Endothelial cell of umbilical vein (primary cell): ENCODE measurements at regions not wholly inside any gene's neighbourhood (a gene's known extent, or its start where the extent isn't known, plus 50 kb on each side); places are given as distances from the start of the nearest gene placed in this dataset.

ENCODE experiments used
- BruUV-seq: library from RNA; stranded (reverse); fragments of 400-500 nt; replicated peaks from 2 replicates; lab custom pipeline; 2021; lab: Mats Ljungman, UMichigan
- CTCF ChIA-PET: fragments of 300-600, 350-600 bp; sonication (Branson Sonifier 250); formaldehyde crosslinking; loops from one replicate; lab custom pipeline; 2021; ENCODE audit warnings: antibody characterized with exemption, inconsistent platforms; lab: Charles Lee
- POLR2A ChIA-PET: fragments of 300-600, 350-600 bp; sonication (Branson Sonifier 250); formaldehyde crosslinking; loops from one replicate; lab custom pipeline; 2021; ENCODE audit warnings: antibody characterized with exemption, inconsistent platforms; lab: Charles Lee
- DNase-seq: peaks from one replicate; pipeline ENCODE4 v3.0.0-alpha.2; 2011; ENCODE audit warnings: low read depth, low spot score
- FAIRE-seq: peaks from 2 replicates; lab custom pipeline; 2011; peaks lifted over from hg19 to GRCh38; lab: Jason Lieb, UNC
- H2AFZ ChIP-seq: 2 replicates; pipeline ENCODE4 v1.6.0; 2012; ENCODE audit warnings: low read depth, low read length, control low read depth, inconsistent platforms
- H3K27ac ChIP-seq: 2 replicates; pipeline ENCODE4 v1.5.1; 2011; ENCODE audit warnings: low read depth, mild to moderate bottlenecking, control low read depth, low read length, moderate library complexity; ENCODE audit not compliant: insufficient read depth
- H3K27me3 ChIP-seq, 2 experiments: 2 replicates each; pipeline versions ENCODE4 v1.6.0 to v1.6.1; 2011; ENCODE audit warnings: low read length in 2 of 2, mixed read lengths in 1 of 2; ENCODE audit not compliant: control insufficient read depth in 2 of 2, insufficient read depth in 2 of 2
- H3K36me3 ChIP-seq, 2 experiments: 2 replicates in 1 of 2; 3 replicates in 1 of 2; pipeline ENCODE4 v1.5.1; 2011; ENCODE audit warnings: low read length in 2 of 2, mild to moderate bottlenecking in 1 of 2, moderate library complexity in 1 of 2; ENCODE audit not compliant: control insufficient read depth in 2 of 2, insufficient read depth in 2 of 2; ENCODE audit errors: extremely low read depth in 1 of 2
- H3K4me1 ChIP-seq: 3 replicates; pipeline ENCODE4 v1.5.1; 2011; ENCODE audit warnings: mild to moderate bottlenecking, low read length; ENCODE audit not compliant: control insufficient read depth, insufficient read depth; ENCODE audit errors: extremely low read depth
- H3K4me2 ChIP-seq: 2 replicates; pipeline ENCODE4 v1.6.1; 2011; ENCODE audit warnings: low read length, control low read depth, mixed read lengths; ENCODE audit not compliant: insufficient read depth
- H3K4me3 ChIP-seq, 3 experiments: fragments of 200-600 bp in 1 of 3; sonication (generic), shearing (Covaris generic) in 1 of 3; replicated peaks in 1 of 3; 2 replicates each; pipeline ENCODE4 v1.5.1; 2011 to 2016; ENCODE audit warnings: control low read depth in 3 of 3, low read length in 3 of 3, mild to moderate bottlenecking in 2 of 3, inconsistent platforms in 1 of 3, low read depth in 1 of 3, moderate library complexity in 1 of 3; ENCODE audit not compliant: insufficient read depth in 1 of 3
- H3K79me2 ChIP-seq: 2 replicates; pipeline ENCODE4 v1.6.0; 2012; ENCODE audit warnings: low read length, inconsistent platforms; ENCODE audit not compliant: control insufficient read depth, insufficient read depth
- H3K9ac ChIP-seq: replicated peaks from 2 replicates; pipeline ENCODE3; 2011; ENCODE audit warnings: low read length, control low read depth; ENCODE audit not compliant: insufficient read depth; ENCODE audit errors: extremely low read depth
- H3K9me1 ChIP-seq: replicated peaks from 3 replicates; pipeline ENCODE4 v1.6.0; 2011; ENCODE audit warnings: mild to moderate bottlenecking, low read length; ENCODE audit not compliant: control insufficient read depth, insufficient read depth; ENCODE audit errors: extremely low read depth
- H3K9me3 ChIP-seq: replicated peaks from 2 replicates; pipeline ENCODE4 v1.5.1; 2012; ENCODE audit warnings: low read length, inconsistent platforms; ENCODE audit not compliant: control insufficient read depth, insufficient read depth
- H4K20me1 ChIP-seq: replicated peaks from 2 replicates; pipeline ENCODE3; 2011; ENCODE audit warnings: mild to moderate bottlenecking, low read length; ENCODE audit not compliant: control insufficient read depth, insufficient read depth; ENCODE audit errors: extremely low read depth
- EZH2 ChIP-seq: IDR thresholded peaks from 2 replicates; pipeline ENCODE4 v1.6.1; 2012; ENCODE audit warnings: borderline replicate concordance, low read depth, mild to moderate bottlenecking, moderate library complexity, low read length, inconsistent platforms; ENCODE audit not compliant: severe bottlenecking
- FOS ChIP-seq: IDR thresholded peaks from 2 replicates; pipeline ENCODE4 v1.6.1; 2011; ENCODE audit warnings: mild to moderate bottlenecking, low read length, moderate library complexity, borderline replicate concordance; ENCODE audit not compliant: insufficient read depth
- GATA2 ChIP-seq: IDR thresholded peaks from 2 replicates; pipeline ENCODE4 v1.7.0; 2011; ENCODE audit warnings: low read depth, mild to moderate bottlenecking, moderate library complexity, mixed read lengths, low read length; ENCODE audit not compliant: insufficient read length, insufficient read depth
- JUN ChIP-seq: IDR thresholded peaks from 2 replicates; pipeline ENCODE4 v1.6.1; 2011; ENCODE audit warnings: borderline replicate concordance, low read depth; ENCODE audit not compliant: insufficient read length, insufficient read depth
- MYC ChIP-seq: IDR thresholded peaks from one replicate; pipeline ENCODE4 v1.6.1; 2011; ENCODE audit warnings: mild to moderate bottlenecking, low read depth, low read length
- POLR2A ChIP-seq: IDR thresholded peaks from 2 replicates; pipeline ENCODE4 v1.6.1; 2012; ENCODE audit warnings: low read depth, mild to moderate bottlenecking, control low read depth, low read length
- POLR2AphosphoS5 ChIP-seq: IDR thresholded peaks from 2 replicates; pipeline ENCODE4 v1.6.1; 2012; ENCODE audit warnings: low read depth, mild to moderate bottlenecking, control low read depth, low read length, moderate library complexity; ENCODE audit not compliant: insufficient read depth
- dilution Hi-C: fragments of 300-500 bp; cut with MboI; formaldehyde crosslinking; loops from one replicate; pipeline ENCODE4 v1.15.0; 2019; ENCODE audit warnings: low sequenced_read_pairs; ENCODE audit not compliant: extremely low pct_ligation_motif_present
- intact Hi-C: fragments of 100-400 bp; cut with micrococcal nuclease; formaldehyde crosslinking; loops from one replicate; pipeline ENCODE4 v1.10.0; 2022
- TF ChIP-seq, protein P1 (sequence below), 2 donors: IDR thresholded peaks; 1 replicate in 1 of 2; 2 replicates in 1 of 2; pipeline ENCODE4 v1.5.1; 2011; ENCODE audit warnings: low read length in 2 of 2, mild to moderate bottlenecking in 2 of 2, moderate library complexity in 2 of 2, control low read depth in 1 of 2, inconsistent platforms in 1 of 2, low read depth in 1 of 2; ENCODE audit not compliant: insufficient read depth in 1 of 2; ENCODE audit errors: extremely low read depth in 1 of 2
- TF ChIP-seq, protein P2 (sequence below): IDR thresholded peaks from 2 replicates; pipeline ENCODE4 v1.6.1; 2011; ENCODE audit not compliant: insufficient read depth, insufficient read length

DNA sequence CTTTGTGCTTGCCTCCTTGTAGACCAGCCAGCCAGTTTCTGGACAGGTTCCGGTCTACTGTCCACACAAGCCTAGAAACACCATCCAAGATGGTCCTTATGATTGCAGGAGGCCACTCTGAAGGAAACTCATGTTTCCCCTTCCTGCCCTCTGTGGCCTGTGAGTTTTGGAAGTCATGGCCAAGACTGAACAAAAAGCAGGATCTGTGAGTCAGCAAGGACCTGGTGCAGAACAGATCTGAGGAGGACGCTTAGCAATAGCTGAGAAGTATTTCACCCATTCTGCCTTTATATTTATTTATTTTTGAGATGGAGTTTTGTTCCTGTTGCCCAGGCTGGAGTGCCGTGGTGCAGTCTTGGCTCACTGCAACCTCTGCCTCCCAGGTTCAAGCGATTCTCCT, 134.6 kb upstream of the EEF1E1 start:
- no TSS peak for BruUV-seq
- CTCF ChIA-PET, result no interaction called here

More for the DNA sequence above, 134.6 kb upstream of the EEF1E1 start:
- no peaks in the 10 kb centered on the region for H3K4me1 ChIP-seq
- H2AFZ ChIP-seq, result no peak overlapping the region
- no peak for TF ChIP-seq EZH2
- no peak for TF ChIP-seq MYC
- no peak for TF ChIP-seq POLR2A
- TF ChIP-seq, protein P1, sequence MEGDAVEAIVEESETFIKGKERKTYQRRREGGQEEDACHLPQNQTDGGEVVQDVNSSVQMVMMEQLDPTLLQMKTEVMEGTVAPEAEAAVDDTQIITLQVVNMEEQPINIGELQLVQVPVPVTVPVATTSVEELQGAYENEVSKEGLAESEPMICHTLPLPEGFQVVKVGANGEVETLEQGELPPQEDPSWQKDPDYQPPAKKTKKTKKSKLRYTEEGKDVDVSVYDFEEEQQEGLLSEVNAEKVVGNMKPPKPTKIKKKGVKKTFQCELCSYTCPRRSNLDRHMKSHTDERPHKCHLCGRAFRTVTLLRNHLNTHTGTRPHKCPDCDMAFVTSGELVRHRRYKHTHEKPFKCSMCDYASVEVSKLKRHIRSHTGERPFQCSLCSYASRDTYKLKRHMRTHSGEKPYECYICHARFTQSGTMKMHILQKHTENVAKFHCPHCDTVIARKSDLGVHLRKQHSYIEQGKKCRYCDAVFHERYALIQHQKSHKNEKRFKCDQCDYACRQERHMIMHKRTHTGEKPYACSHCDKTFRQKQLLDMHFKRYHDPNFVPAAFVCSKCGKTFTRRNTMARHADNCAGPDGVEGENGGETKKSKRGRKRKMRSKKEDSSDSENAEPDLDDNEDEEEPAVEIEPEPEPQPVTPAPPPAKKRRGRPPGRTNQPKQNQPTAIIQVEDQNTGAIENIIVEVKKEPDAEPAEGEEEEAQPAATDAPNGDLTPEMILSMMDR (IDR thresholded peaks at IDR 0.05; ENCODE audit: extremely low read depth in 1 of 2, insufficient read depth in 1 of 2, low read depth in 1 of 2, low read length in 2 of 2), result no peak
- TF ChIP-seq, protein P2, sequence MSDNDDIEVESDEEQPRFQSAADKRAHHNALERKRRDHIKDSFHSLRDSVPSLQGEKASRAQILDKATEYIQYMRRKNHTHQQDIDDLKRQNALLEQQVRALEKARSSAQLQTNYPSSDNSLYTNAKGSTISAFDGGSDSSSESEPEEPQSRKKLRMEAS, result no peak
- no peak for TF ChIP-seq POLR2AphosphoS5
- TF ChIP-seq FOS, result no peak
- no peak for TF ChIP-seq GATA2
- TF ChIP-seq JUN, result no peak
- no peaks in the 10 kb centered on the region for H3K36me3 ChIP-seq
- POLR2A ChIA-PET, result no interaction called here
- dilution Hi-C loops, result no loop called here
- H3K27ac ChIP-seq, result no peak overlapping the region
- no peaks in the 10 kb centered on the region for H4K20me1 ChIP-seq
- no peaks in the 10 kb centered on the region for H3K79me2 ChIP-seq
- no peak overlapping the region for H3K9ac ChIP-seq
- H3K4me2 ChIP-seq, result no peak overlapping the region
- no peak for DNase-seq
- no peaks in the 10 kb centered on the region for H3K9me1 ChIP-seq
- intact Hi-C loops, result no loop called here
- no peak for FAIRE-seq
- H3K9me3 ChIP-seq, result no peaks in the 10 kb centered on the region
- H3K4me3 ChIP-seq, result no peak overlapping the region
- peaks cover 3 to 13% of the 10 kb centered on the region in 2 experiments for H3K27me3 ChIP-seq
